ENCODE measurements at regions not wholly inside any gene's neighbourhood (a gene's known extent, or its start where the extent isn't known, plus 50 kb on each side); places are given as distances from the start of the nearest gene placed in this dataset.

GRCh38 chr9:73327149-73327548, 175.5 kb downstream of the ANXA1 start:
- TF ChIP-seq POLR2A (IDR thresholded peaks at IDR 0.05; ENCODE audit: low read depth, low read length) (no peak), BHLHE40 (IDR thresholded peaks at IDR 0.05; ENCODE audit: low read depth, low read length) (no peak), RAD21 (IDR thresholded peaks at IDR 0.05; ENCODE audit: low read length) (no peak), MXI1 (IDR thresholded peaks at IDR 0.05; ENCODE audit: borderline replicate concordance, low read depth, low read length) (no peak), RFX5 (IDR thresholded peaks at IDR 0.05; ENCODE audit: low read depth, low read length) (no peak), CEBPB (IDR thresholded peaks at IDR 0.05; ENCODE audit: low read depth, low read length) (no peak)
- TF ChIP-seq, protein P1, sequence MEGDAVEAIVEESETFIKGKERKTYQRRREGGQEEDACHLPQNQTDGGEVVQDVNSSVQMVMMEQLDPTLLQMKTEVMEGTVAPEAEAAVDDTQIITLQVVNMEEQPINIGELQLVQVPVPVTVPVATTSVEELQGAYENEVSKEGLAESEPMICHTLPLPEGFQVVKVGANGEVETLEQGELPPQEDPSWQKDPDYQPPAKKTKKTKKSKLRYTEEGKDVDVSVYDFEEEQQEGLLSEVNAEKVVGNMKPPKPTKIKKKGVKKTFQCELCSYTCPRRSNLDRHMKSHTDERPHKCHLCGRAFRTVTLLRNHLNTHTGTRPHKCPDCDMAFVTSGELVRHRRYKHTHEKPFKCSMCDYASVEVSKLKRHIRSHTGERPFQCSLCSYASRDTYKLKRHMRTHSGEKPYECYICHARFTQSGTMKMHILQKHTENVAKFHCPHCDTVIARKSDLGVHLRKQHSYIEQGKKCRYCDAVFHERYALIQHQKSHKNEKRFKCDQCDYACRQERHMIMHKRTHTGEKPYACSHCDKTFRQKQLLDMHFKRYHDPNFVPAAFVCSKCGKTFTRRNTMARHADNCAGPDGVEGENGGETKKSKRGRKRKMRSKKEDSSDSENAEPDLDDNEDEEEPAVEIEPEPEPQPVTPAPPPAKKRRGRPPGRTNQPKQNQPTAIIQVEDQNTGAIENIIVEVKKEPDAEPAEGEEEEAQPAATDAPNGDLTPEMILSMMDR (conservative IDR thresholded peaks at IDR 0.05; ENCODE audit: low read depth, low read length), result no peak
- TF ChIP-seq, protein P2, sequence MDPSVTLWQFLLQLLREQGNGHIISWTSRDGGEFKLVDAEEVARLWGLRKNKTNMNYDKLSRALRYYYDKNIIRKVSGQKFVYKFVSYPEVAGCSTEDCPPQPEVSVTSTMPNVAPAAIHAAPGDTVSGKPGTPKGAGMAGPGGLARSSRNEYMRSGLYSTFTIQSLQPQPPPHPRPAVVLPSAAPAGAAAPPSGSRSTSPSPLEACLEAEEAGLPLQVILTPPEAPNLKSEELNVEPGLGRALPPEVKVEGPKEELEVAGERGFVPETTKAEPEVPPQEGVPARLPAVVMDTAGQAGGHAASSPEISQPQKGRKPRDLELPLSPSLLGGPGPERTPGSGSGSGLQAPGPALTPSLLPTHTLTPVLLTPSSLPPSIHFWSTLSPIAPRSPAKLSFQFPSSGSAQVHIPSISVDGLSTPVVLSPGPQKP (IDR thresholded peaks at IDR 0.05; ENCODE audit: borderline replicate concordance, low read depth, low read length), result no peak
- TF ChIP-seq, protein P3, sequence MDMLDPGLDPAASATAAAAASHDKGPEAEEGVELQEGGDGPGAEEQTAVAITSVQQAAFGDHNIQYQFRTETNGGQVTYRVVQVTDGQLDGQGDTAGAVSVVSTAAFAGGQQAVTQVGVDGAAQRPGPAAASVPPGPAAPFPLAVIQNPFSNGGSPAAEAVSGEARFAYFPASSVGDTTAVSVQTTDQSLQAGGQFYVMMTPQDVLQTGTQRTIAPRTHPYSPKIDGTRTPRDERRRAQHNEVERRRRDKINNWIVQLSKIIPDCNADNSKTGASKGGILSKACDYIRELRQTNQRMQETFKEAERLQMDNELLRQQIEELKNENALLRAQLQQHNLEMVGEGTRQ (IDR thresholded peaks at IDR 0.05; ENCODE audit: low read depth, low read length), result no peak

Measured in IMR-90 (cell line).